ENCODE measurements at regions not wholly inside any gene's neighbourhood (a gene's known extent, or its start where the extent isn't known, plus 50 kb on each side); places are given as distances from the start of the nearest gene placed in this dataset.

- H3K9me3 ChIP-seq (ENCODE audit: low read depth) = no peaks in the 10 kb centered on the region
- H3K4me1 ChIP-seq = no peaks in the 10 kb centered on the region
- H3K4me3 Mint-ChIP-seq = no peak overlapping the region
- no peaks in the 10 kb centered on the region for H3K4me1 Mint-ChIP-seq
- no peak overlapping the region for H3K4me2 ChIP-seq
- TF ChIP-seq CTCF (IDR thresholded peaks at IDR 0.05) = no peak
- no peak for TF ChIP-seq EZH2phosphoT487 (IDR thresholded peaks at IDR 0.05)
- no peak for TF ChIP-seq EZH2 (IDR thresholded peaks at IDR 0.05)
- no peaks in the 10 kb centered on the region for H3K36me3 Mint-ChIP-seq
- H3K9me3 Mint-ChIP-seq = no peaks in the 10 kb centered on the region
- H4K20me1 ChIP-seq (ENCODE audit: low read depth) = no peaks in the 10 kb centered on the region
- H3K27me3 Mint-ChIP-seq (ENCODE audit: insufficient read depth, low read depth) = no peaks in the 10 kb centered on the region
- no peak overlapping the region for H3K27ac ChIP-seq
- no peaks in the 10 kb centered on the region for H3K36me3 ChIP-seq
- H3K79me2 ChIP-seq (ENCODE audit: low read depth) = no peaks in the 10 kb centered on the region
- H2AFZ ChIP-seq (replicated peaks) = no peak overlapping the region
- no peak for DNase-seq (ENCODE audit: low spot score)
- no peaks in the 10 kb centered on the region for H3F3A ChIP-seq (ENCODE audit: low read depth)
- no peaks in the 10 kb centered on the region for H3K27me3 ChIP-seq
- no peak overlapping the region for H3K27ac Mint-ChIP-seq
- no peak overlapping the region for H3K4me3 ChIP-seq
- H3K9ac ChIP-seq = no peak overlapping the region
These were observed 632.7 kb upstream of the NR5A2 start for GRCh38 chr1:199394856-199395255.

GRCh38 chr1:199396456-199396855 lies 631.1 kb upstream of the NR5A2 start:
- H3F3A ChIP-seq (ENCODE audit: low read depth) = no peaks in the 10 kb centered on the region
- no peaks in the 10 kb centered on the region for H3K9me3 ChIP-seq (ENCODE audit: low read depth)
- H3K27ac ChIP-seq = no peak overlapping the region
- no peaks in the 10 kb centered on the region for H3K36me3 ChIP-seq
- TF ChIP-seq CTCF (IDR thresholded peaks at IDR 0.05) (no peak), EZH2 (IDR thresholded peaks at IDR 0.05) (no peak), EZH2phosphoT487 (IDR thresholded peaks at IDR 0.05) (no peak)
- H2AFZ ChIP-seq (replicated peaks) = no peak overlapping the region
- DNase-seq (ENCODE audit: low spot score) = no peak
- H3K4me1 ChIP-seq = no peaks in the 10 kb centered on the region
- Mint-ChIP-seq H3K36me3 (no peaks in the 10 kb centered on the region), H3K27me3 (ENCODE audit: insufficient read depth, low read depth) (no peaks in the 10 kb centered on the region), H3K9me3 (no peaks in the 10 kb centered on the region), H3K27ac (no peak overlapping the region), H3K4me3 (no peak overlapping the region), H3K4me1 (no peaks in the 10 kb centered on the region)
- H3K27me3 ChIP-seq = no peaks in the 10 kb centered on the region
- H3K9ac ChIP-seq = no peak overlapping the region
- H3K4me3 ChIP-seq = no peak overlapping the region
- no peaks in the 10 kb centered on the region for H3K79me2 ChIP-seq (ENCODE audit: low read depth)
- no peaks in the 10 kb centered on the region for H4K20me1 ChIP-seq (ENCODE audit: low read depth)
- no peak overlapping the region for H3K4me2 ChIP-seq

GRCh38 chr1:199399996-199400724 lies 627.4 kb upstream of the NR5A2 start:
- no peak overlapping the region for H3K4me3 ChIP-seq
- H3K79me2 ChIP-seq (ENCODE audit: low read depth) = no peaks in the 10 kb centered on the region
- no peak overlapping the region for H3K9ac ChIP-seq
- no peaks in the 10 kb centered on the region for H3F3A ChIP-seq (ENCODE audit: low read depth)
- Mint-ChIP-seq H3K36me3 (no peaks in the 10 kb centered on the region), H3K27ac (no peak overlapping the region), H3K27me3 (ENCODE audit: insufficient read depth, low read depth) (no peaks in the 10 kb centered on the region), H3K9me3 (no peaks in the 10 kb centered on the region), H3K4me3 (no peak overlapping the region), H3K4me1 (no peaks in the 10 kb centered on the region)
- no peak for DNase-seq (ENCODE audit: low spot score)
- no peak for TF ChIP-seq EZH2 (IDR thresholded peaks at IDR 0.05)
- TF ChIP-seq EZH2phosphoT487 (IDR thresholded peaks at IDR 0.05) = no peak
- TF ChIP-seq CTCF (IDR thresholded peaks at IDR 0.05) = no peak
- no peak overlapping the region for H3K4me2 ChIP-seq
- no peaks in the 10 kb centered on the region for H3K4me1 ChIP-seq
- no peaks in the 10 kb centered on the region for H3K36me3 ChIP-seq
- H3K9me3 ChIP-seq (ENCODE audit: low read depth) = no peaks in the 10 kb centered on the region
- no peaks in the 10 kb centered on the region for H3K27me3 ChIP-seq
- H2AFZ ChIP-seq (replicated peaks) = no peak overlapping the region
- no peak overlapping the region for H3K27ac ChIP-seq
- H4K20me1 ChIP-seq (ENCODE audit: low read depth) = no peaks in the 10 kb centered on the region

All from neural progenitor cell (in vitro differentiated cells).